GM23338 (cell line): ENCODE measurements at regions not wholly inside any gene's neighbourhood (a gene's known extent, or its start where the extent isn't known, plus 50 kb on each side); places are given as distances from the start of the nearest gene placed in this dataset.

ENCODE experiments used
- ATAC-seq: fragments of 200-7000 bp; cut with Tn5 transposase; 3 replicates; pipeline ENCODE4 v1.9.1; 2020
- DNase-seq: peaks from one replicate; pipeline ENCODE4 v3.0.0-alpha.2; 2015; ENCODE audit warnings: low spot score
- H2AFZ ChIP-seq: fragments of 200-600 bp; sonication (generic); 2 replicates; pipeline ENCODE4 v1.8.0; 2016; ENCODE audit warnings: antibody characterized with exemption, mild to moderate bottlenecking, moderate library complexity
- H3F3A ChIP-seq: fragments of 200-600 bp; sonication (generic); replicated peaks from 2 replicates; pipeline ENCODE4 v1.8.0; 2017; ENCODE audit warnings: antibody characterized with exemption, mixed run types, low read depth
- H3K27ac ChIP-seq: fragments of 200-600 bp; sonication (generic); 2 replicates; pipeline ENCODE4 v1.6.1; 2016; ENCODE audit warnings: low read depth
- H3K27me3 ChIP-seq: fragments of 200-600 bp; sonication (generic); 2 replicates; pipeline ENCODE4 v1.8.0; 2016; ENCODE audit warnings: mild to moderate bottlenecking, mixed run types, moderate library complexity; ENCODE audit not compliant: insufficient read depth
- H3K36me3 ChIP-seq: fragments of 200-600 bp; sonication (generic); 2 replicates; pipeline ENCODE4 v1.8.0; 2016; ENCODE audit warnings: mild to moderate bottlenecking; ENCODE audit not compliant: insufficient read depth
- H3K4me1 ChIP-seq: fragments of 200-600 bp; sonication (generic); 2 replicates; pipeline ENCODE4 v1.8.0; 2016; ENCODE audit warnings: mild to moderate bottlenecking, moderate library complexity; ENCODE audit not compliant: insufficient read depth
- H3K4me2 ChIP-seq: fragments of 200-600 bp; sonication (generic); 2 replicates; pipeline ENCODE4 v1.7.1; 2017; ENCODE audit warnings: mixed run types
- H3K4me3 ChIP-seq: fragments of 200-600 bp; sonication (generic); 2 replicates; pipeline ENCODE4 v1.6.1; 2016; ENCODE audit warnings: mixed run types
- H3K79me2 ChIP-seq: fragments of 200-600 bp; sonication (generic); replicated peaks from 2 replicates; pipeline ENCODE4 v1.8.0; 2017; ENCODE audit warnings: mild to moderate bottlenecking; ENCODE audit not compliant: insufficient read depth
- H3K9me2 ChIP-seq: fragments of 200-600 bp; sonication (generic); 2 replicates; pipeline ENCODE4 v1.8.0; 2017; ENCODE audit not compliant: insufficient read depth
- H4K20me1 ChIP-seq: fragments of 200-600 bp; sonication (generic); replicated peaks from 2 replicates; pipeline ENCODE4 v1.8.0; 2017; ENCODE audit warnings: mild to moderate bottlenecking; ENCODE audit not compliant: insufficient read depth
- H3K27ac Mint-ChIP-seq: 2 replicates; pipeline ENCODE4 v1.8.0; 2020; ENCODE audit warnings: inconsistent platforms, mild to moderate bottlenecking, moderate library complexity, mixed read lengths
- H3K27me3 Mint-ChIP-seq: 3 replicates; pipeline ENCODE4 v1.8.0; 2022; ENCODE audit warnings: low read depth, mild to moderate bottlenecking, moderate library complexity, mixed read lengths, inconsistent platforms; ENCODE audit not compliant: insufficient read depth, poor library complexity
- H3K36me3 Mint-ChIP-seq: 3 replicates; pipeline ENCODE4 v1.8.0; 2021; ENCODE audit warnings: low read depth, mild to moderate bottlenecking, inconsistent platforms, moderate library complexity, mixed read lengths
- H3K4me1 Mint-ChIP-seq: 3 replicates; pipeline ENCODE4 v1.8.0; 2020; ENCODE audit warnings: mild to moderate bottlenecking, inconsistent platforms, mixed read lengths
- H3K4me3 Mint-ChIP-seq: 3 replicates; pipeline ENCODE4 v1.8.0; 2021; ENCODE audit warnings: moderate library complexity, mild to moderate bottlenecking, inconsistent platforms, mixed read lengths
- H3K9me3 Mint-ChIP-seq: 3 replicates; pipeline ENCODE4 v1.8.0; 2020; ENCODE audit warnings: moderate library complexity, mild to moderate bottlenecking, inconsistent platforms, mixed read lengths
- CREB1 ChIP-seq: fragments of 250-450 bp; sonication (Bioruptor Pico); IDR thresholded peaks from 2 replicates; pipeline ENCODE4 v1.5.0; 2020; ENCODE audit warnings: low read depth, mild to moderate bottlenecking, moderate library complexity
- EZH2 ChIP-seq: fragments of 200-600 bp; sonication (generic); IDR thresholded peaks from one replicate; pipeline ENCODE4 v1.8.0; 2017; ENCODE audit warnings: antibody characterized with exemption, mild to moderate bottlenecking, low read depth; ENCODE audit not compliant: unreplicated experiment
- EZH2phosphoT487 ChIP-seq: fragments of 200-600 bp; sonication (generic); IDR thresholded peaks from one replicate; pipeline ENCODE4 v1.8.1; 2018; ENCODE audit warnings: antibody characterized with exemption; ENCODE audit not compliant: unreplicated experiment
- JUNB ChIP-seq: IDR thresholded peaks from one replicate; pipeline ENCODE4 v1.6.1; 2016; ENCODE audit warnings: antibody characterized with exemption; ENCODE audit not compliant: unreplicated experiment
- NANOG ChIP-seq: IDR thresholded peaks from 2 replicates; pipeline ENCODE4 v1.6.1; 2016; ENCODE audit warnings: antibody characterized with exemption, borderline replicate concordance
- POLR2AphosphoS5 ChIP-seq: IDR thresholded peaks from 2 replicates; pipeline ENCODE4 v1.6.1; 2016; ENCODE audit warnings: antibody characterized with exemption, low read depth
- STAT1 ChIP-seq: IDR thresholded peaks from one replicate; pipeline ENCODE4 v1.6.1; 2016; ENCODE audit warnings: antibody characterized with exemption; ENCODE audit not compliant: unreplicated experiment
- ZNF114 ChIP-seq: fragments of 250-450 bp; sonication (Bioruptor Pico); IDR thresholded peaks from 2 replicates; pipeline ENCODE4 v1.5.0; 2020; ENCODE audit warnings: mild to moderate bottlenecking, moderate library complexity
- ZNF331 ChIP-seq: fragments of 250-450 bp; sonication (Bioruptor Pico); IDR thresholded peaks from 2 replicates; pipeline ENCODE4 v1.5.0; 2020; ENCODE audit warnings: low read depth, mild to moderate bottlenecking, moderate library complexity
- TF ChIP-seq, protein P1 (sequence below), 2 experiments: fragments of 200-600 bp in 1 of 2; sonication (generic) in 1 of 2; conservative IDR thresholded peaks; 2 replicates each; pipeline versions ENCODE4 v1.5.1 to v1.6.1; 2016 to 2017; ENCODE audit warnings: antibody characterized with exemption in 2 of 2, low read depth in 2 of 2, mild to moderate bottlenecking in 2 of 2, moderate library complexity in 1 of 2
- TF ChIP-seq, protein P2 (sequence below): IDR thresholded peaks from one replicate; pipeline ENCODE4 v1.6.1; 2018; ENCODE audit warnings: antibody characterized with exemption; ENCODE audit not compliant: unreplicated experiment
- TF ChIP-seq, protein P3 (sequence below): IDR thresholded peaks from 2 replicates; pipeline ENCODE4 v1.6.1; 2016; ENCODE audit warnings: antibody characterized with exemption
- TF ChIP-seq, protein P4 (sequence below): fragments of 250-450 bp; sonication (Bioruptor Pico); IDR thresholded peaks from 2 replicates; pipeline ENCODE4 v1.5.0; 2020; ENCODE audit warnings: mild to moderate bottlenecking, moderate library complexity

DNA sequence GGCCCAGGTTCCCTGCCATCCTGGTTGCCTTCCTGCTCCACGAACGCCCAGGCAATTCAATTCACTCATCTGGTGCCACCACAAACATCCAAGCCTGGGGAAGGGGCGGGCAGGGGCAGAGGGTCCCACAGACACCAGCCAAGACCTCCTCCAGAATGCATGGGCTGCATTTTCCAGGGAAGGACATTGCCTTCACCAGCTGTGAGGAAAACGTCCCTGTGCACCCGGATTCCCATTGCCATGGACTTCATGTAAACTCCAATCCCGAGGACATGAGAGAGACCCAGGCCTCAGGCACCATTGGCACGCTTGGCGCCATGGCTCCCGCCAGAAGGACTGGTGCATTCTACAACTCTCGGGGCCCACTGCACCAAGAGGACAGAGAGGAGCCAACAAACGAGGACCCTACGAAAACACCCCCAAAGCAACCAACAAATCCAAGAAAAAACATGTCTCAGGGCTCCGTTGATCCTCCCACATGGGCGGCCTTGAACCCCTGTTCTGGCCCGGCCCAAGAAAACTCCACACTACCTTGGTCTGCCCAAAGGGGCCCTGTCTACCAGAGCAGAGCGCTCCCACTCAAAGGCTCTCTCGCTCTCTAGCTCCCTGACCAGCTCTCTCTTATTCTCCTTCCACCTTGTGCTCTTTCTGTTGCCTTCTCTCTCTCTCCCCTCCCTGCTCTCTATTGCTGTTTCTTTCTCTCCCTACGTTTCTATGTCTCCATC is 183.9 kb downstream of the ALG10 start:
- H3K36me3 Mint-ChIP-seq = peaks cover 58% of the 10 kb centered on the region
- TF ChIP-seq EZH2 (no peak), EZH2phosphoT487 (no peak), JUNB (no peak), ZNF331 (CRISPR knock-in tag) (no peak), NANOG (no peak), STAT1 (no peak), ZNF114 (CRISPR knock-in tag) (no peak), POLR2AphosphoS5 (no peak), CREB1 (CRISPR knock-in tag) (no peak)
- TF ChIP-seq, protein P1, sequence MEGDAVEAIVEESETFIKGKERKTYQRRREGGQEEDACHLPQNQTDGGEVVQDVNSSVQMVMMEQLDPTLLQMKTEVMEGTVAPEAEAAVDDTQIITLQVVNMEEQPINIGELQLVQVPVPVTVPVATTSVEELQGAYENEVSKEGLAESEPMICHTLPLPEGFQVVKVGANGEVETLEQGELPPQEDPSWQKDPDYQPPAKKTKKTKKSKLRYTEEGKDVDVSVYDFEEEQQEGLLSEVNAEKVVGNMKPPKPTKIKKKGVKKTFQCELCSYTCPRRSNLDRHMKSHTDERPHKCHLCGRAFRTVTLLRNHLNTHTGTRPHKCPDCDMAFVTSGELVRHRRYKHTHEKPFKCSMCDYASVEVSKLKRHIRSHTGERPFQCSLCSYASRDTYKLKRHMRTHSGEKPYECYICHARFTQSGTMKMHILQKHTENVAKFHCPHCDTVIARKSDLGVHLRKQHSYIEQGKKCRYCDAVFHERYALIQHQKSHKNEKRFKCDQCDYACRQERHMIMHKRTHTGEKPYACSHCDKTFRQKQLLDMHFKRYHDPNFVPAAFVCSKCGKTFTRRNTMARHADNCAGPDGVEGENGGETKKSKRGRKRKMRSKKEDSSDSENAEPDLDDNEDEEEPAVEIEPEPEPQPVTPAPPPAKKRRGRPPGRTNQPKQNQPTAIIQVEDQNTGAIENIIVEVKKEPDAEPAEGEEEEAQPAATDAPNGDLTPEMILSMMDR (conservative IDR thresholded peaks at IDR 0.05; ENCODE audit: low read depth in 2 of 2) = no peak
- TF ChIP-seq, protein P2, sequence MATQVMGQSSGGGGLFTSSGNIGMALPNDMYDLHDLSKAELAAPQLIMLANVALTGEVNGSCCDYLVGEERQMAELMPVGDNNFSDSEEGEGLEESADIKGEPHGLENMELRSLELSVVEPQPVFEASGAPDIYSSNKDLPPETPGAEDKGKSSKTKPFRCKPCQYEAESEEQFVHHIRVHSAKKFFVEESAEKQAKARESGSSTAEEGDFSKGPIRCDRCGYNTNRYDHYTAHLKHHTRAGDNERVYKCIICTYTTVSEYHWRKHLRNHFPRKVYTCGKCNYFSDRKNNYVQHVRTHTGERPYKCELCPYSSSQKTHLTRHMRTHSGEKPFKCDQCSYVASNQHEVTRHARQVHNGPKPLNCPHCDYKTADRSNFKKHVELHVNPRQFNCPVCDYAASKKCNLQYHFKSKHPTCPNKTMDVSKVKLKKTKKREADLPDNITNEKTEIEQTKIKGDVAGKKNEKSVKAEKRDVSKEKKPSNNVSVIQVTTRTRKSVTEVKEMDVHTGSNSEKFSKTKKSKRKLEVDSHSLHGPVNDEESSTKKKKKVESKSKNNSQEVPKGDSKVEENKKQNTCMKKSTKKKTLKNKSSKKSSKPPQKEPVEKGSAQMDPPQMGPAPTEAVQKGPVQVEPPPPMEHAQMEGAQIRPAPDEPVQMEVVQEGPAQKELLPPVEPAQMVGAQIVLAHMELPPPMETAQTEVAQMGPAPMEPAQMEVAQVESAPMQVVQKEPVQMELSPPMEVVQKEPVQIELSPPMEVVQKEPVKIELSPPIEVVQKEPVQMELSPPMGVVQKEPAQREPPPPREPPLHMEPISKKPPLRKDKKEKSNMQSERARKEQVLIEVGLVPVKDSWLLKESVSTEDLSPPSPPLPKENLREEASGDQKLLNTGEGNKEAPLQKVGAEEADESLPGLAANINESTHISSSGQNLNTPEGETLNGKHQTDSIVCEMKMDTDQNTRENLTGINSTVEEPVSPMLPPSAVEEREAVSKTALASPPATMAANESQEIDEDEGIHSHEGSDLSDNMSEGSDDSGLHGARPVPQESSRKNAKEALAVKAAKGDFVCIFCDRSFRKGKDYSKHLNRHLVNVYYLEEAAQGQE = no peak
- TF ChIP-seq, protein P3, sequence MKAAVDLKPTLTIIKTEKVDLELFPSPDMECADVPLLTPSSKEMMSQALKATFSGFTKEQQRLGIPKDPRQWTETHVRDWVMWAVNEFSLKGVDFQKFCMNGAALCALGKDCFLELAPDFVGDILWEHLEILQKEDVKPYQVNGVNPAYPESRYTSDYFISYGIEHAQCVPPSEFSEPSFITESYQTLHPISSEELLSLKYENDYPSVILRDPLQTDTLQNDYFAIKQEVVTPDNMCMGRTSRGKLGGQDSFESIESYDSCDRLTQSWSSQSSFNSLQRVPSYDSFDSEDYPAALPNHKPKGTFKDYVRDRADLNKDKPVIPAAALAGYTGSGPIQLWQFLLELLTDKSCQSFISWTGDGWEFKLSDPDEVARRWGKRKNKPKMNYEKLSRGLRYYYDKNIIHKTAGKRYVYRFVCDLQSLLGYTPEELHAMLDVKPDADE = no peak
- TF ChIP-seq, protein P4, sequence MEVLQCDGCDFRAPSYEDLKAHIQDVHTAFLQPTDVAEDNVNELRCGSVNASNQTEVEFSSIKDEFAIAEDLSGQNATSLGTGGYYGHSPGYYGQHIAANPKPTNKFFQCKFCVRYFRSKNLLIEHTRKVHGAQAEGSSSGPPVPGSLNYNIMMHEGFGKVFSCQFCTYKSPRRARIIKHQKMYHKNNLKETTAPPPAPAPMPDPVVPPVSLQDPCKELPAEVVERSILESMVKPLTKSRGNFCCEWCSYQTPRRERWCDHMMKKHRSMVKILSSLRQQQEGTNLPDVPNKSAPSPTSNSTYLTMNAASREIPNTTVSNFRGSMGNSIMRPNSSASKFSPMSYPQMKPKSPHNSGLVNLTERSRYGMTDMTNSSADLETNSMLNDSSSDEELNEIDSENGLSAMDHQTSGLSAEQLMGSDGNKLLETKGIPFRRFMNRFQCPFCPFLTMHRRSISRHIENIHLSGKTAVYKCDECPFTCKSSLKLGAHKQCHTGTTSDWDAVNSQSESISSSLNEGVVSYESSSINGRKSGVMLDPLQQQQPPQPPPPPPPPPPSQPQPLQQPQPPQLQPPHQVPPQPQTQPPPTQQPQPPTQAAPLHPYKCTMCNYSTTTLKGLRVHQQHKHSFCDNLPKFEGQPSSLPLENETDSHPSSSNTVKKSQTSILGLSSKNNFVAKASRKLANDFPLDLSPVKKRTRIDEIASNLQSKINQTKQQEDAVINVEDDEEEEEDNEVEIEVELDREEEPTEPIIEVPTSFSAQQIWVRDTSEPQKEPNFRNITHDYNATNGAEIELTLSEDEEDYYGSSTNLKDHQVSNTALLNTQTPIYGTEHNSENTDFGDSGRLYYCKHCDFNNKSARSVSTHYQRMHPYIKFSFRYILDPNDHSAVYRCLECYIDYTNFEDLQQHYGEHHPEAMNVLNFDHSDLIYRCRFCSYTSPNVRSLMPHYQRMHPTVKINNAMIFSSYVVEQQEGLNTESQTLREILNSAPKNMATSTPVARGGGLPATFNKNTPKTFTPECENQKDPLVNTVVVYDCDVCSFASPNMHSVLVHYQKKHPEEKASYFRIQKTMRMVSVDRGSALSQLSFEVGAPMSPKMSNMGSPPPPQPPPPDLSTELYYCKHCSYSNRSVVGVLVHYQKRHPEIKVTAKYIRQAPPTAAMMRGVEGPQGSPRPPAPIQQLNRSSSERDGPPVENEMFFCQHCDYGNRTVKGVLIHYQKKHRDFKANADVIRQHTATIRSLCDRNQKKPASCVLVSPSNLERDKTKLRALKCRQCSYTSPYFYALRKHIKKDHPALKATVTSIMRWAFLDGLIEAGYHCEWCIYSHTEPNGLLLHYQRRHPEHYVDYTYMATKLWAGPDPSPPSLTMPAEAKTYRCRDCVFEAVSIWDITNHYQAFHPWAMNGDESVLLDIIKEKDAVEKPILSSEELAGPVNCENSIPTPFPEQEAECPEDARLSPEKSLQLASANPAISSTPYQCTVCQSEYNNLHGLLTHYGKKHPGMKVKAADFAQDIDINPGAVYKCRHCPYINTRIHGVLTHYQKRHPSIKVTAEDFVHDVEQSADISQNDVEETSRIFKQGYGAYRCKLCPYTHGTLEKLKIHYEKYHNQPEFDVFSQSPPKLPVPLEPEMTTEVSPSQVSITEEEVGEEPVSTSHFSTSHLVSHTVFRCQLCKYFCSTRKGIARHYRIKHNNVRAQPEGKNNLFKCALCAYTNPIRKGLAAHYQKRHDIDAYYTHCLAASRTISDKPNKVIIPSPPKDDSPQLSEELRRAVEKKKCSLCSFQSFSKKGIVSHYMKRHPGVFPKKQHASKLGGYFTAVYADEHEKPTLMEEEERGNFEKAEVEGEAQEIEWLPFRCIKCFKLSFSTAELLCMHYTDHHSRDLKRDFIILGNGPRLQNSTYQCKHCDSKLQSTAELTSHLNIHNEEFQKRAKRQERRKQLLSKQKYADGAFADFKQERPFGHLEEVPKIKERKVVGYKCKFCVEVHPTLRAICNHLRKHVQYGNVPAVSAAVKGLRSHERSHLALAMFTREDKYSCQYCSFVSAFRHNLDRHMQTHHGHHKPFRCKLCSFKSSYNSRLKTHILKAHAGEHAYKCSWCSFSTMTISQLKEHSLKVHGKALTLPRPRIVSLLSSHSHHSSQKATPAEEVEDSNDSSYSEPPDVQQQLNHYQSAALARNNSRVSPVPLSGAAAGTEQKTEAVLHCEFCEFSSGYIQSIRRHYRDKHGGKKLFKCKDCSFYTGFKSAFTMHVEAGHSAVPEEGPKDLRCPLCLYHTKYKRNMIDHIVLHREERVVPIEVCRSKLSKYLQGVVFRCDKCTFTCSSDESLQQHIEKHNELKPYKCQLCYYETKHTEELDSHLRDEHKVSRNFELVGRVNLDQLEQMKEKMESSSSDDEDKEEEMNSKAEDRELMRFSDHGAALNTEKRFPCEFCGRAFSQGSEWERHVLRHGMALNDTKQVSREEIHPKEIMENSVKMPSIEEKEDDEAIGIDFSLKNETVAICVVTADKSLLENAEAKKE (CRISPR knock-in tag) = no peak
- H3F3A ChIP-seq = no peaks in the 10 kb centered on the region
- no peak for ATAC-seq
- peaks cover 21% of the 10 kb centered on the region for H3K27me3 Mint-ChIP-seq
- peaks cover 92% of the 10 kb centered on the region for H3K9me3 Mint-ChIP-seq
- H4K20me1 ChIP-seq = no peaks in the 10 kb centered on the region
- no peaks in the 10 kb centered on the region for H3K4me1 ChIP-seq
- no peaks in the 10 kb centered on the region for H3K36me3 ChIP-seq
- no peak overlapping the region for H3K4me3 ChIP-seq
- no peak overlapping the region for H3K4me2 ChIP-seq
- no peak overlapping the region for H2AFZ ChIP-seq
- no peak for DNase-seq
- H3K27me3 ChIP-seq = no peaks in the 10 kb centered on the region
- H3K4me1 Mint-ChIP-seq = no peaks in the 10 kb centered on the region
- H3K27ac Mint-ChIP-seq = no peak overlapping the region
- no peaks in the 10 kb centered on the region for H3K79me2 ChIP-seq
- H3K9me2 ChIP-seq = no peaks in the 10 kb centered on the region
- H3K27ac ChIP-seq = no peak overlapping the region
- H3K4me3 Mint-ChIP-seq = no peak overlapping the region
